Activated T-cell treated with anti-CD3 and anti-CD28 coated beads, Interleukin-2, amount 50 U/mL, for 4 hours (primary cell): ENCODE measurements at regions not wholly inside any gene's neighbourhood (a gene's known extent, or its start where the extent isn't known, plus 50 kb on each side); places are given as distances from the start of the nearest gene placed in this dataset.

ENCODE experiments used
- ATAC-seq, 2 donors: fragments of 200-7000 bp; cut with Tn5 transposase; one replicate each; pipeline ENCODE4 v1.10.0; 2021
- DNase-seq: peaks from one replicate; pipeline ENCODE4 v3.0.0-alpha.2; 2020
- H3K27me3 Mint-ChIP-seq: one replicate; pipeline ENCODE4 v1.8.0; 2021; ENCODE audit warnings: low read depth, mixed read lengths
- H3K36me3 Mint-ChIP-seq: one replicate; pipeline ENCODE4 v1.8.0; 2022; ENCODE audit warnings: mixed read lengths; ENCODE audit not compliant: insufficient read depth
- H3K4me1 Mint-ChIP-seq: one replicate; pipeline ENCODE4 v1.8.0; 2021; ENCODE audit warnings: low read depth, mixed read lengths
- H3K4me3 Mint-ChIP-seq: one replicate; pipeline ENCODE4 v1.8.0; 2021; ENCODE audit warnings: mild to moderate bottlenecking, moderate library complexity, mixed read lengths
- H3K9me3 Mint-ChIP-seq: one replicate; pipeline ENCODE4 v1.8.0; 2021; ENCODE audit warnings: mixed read lengths

DNA sequence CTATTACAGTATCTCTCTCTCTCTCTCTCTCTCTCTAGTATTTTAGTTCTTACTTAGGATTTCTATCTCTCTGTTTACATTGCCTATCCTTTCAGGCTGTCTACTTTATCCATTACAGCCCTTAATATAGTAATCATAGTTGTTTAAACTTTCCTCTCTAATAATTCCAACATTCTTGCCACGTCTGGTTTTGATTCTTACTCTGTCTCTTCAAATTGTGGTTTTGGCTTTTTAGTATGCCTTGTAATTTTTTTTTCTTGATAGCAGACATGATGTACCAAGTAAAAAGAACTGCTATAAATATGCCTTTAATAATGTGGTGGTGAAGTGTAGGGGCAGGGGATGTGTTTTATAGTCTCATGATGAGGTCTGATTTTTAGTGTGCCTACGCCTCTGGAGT, 1809.5 kb upstream of the CELF4 start:
- DNase-seq, result no peak
- peaks cover 13% of the 10 kb centered on the region for H3K9me3 Mint-ChIP-seq
- no peak overlapping the region for H3K4me3 Mint-ChIP-seq
- ATAC-seq, result no peak
- no peaks in the 10 kb centered on the region for H3K27me3 Mint-ChIP-seq
- no peaks in the 10 kb centered on the region for H3K4me1 Mint-ChIP-seq
- H3K36me3 Mint-ChIP-seq, result no peaks in the 10 kb centered on the region

DNA sequence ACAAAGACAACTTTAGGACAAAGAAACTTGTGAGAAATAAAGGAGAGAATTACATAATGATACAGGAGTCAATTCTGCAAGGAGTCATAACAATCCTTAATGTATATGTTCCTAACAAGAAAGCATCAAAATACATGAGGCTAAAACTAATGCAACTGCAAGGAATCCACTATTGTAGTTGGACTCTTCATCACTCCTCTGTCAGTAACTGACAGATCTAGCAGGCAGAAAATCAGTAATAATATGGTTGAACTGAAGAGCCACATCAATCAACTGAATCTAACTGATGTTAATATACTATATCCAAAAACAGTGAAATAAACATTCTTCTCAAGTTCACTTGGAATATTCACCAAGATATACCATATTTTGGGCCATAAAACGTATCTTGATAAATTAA, 1806.4 kb upstream of the CELF4 start:
- Mint-ChIP-seq H3K4me3 (no peak overlapping the region), H3K4me1 (no peaks in the 10 kb centered on the region), H3K36me3 (no peaks in the 10 kb centered on the region), H3K9me3 (peaks cover 7% of the 10 kb centered on the region), H3K27me3 (no peaks in the 10 kb centered on the region)
- DNase-seq (no peak), ATAC-seq (no peak)

DNA sequence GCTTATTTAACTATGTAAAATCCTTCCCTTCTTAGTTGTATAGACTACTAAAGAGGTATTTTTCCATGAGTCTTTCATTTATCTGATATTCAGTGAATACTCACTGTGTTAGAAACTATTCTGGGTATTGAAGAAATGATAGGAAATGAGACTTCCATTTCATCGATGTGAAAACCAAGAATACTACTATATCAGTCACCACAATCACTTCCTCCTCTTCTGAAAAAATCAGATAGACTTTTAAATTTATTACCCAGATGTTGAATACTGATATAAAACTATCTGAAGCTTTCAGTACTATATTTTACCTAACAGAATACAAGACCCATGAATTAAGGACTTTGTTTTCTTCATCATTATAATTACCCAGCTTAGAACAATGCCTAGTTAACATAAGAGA, 1801.1 kb upstream of the CELF4 start:
- no peak for ATAC-seq
- H3K27me3 Mint-ChIP-seq, result no peaks in the 10 kb centered on the region
- H3K4me1 Mint-ChIP-seq, result no peaks in the 10 kb centered on the region
- H3K4me3 Mint-ChIP-seq, result no peak overlapping the region
- no peak for DNase-seq
- H3K36me3 Mint-ChIP-seq, result no peaks in the 10 kb centered on the region
- no peaks in the 10 kb centered on the region for H3K9me3 Mint-ChIP-seq

- Mint-ChIP-seq H3K27me3 (no peaks in the 10 kb centered on the region), H3K4me1 (no peaks in the 10 kb centered on the region), H3K4me3 (no peak overlapping the region), H3K36me3 (no peaks in the 10 kb centered on the region), H3K9me3 (no peaks in the 10 kb centered on the region)
- ATAC-seq (no peak), DNase-seq (no peak)
Measured at GRCh38 chr18:39365836-39366485, 1800.4 kb upstream of the CELF4 start.

DNA sequence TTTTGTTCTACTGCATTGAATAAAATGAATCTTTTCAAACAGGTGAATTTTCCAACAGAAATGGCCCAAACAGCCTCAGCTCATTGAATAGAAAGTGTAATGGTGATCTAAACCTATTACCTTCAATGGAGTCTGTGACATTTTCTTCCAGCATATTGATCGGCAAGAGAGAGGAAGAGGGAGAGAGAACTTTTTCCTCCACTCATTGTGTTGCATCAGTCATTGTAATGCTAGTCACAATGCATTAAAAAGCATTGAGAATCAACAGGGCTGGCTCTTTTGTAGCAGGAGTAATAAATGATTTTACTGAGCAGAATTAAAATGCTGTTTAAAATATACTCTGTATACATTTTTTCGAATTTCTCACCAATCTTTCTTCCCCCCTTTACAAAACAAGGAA, 1794.5 kb upstream of the CELF4 start:
- no peaks in the 10 kb centered on the region for H3K36me3 Mint-ChIP-seq
- H3K4me3 Mint-ChIP-seq, result no peak overlapping the region
- ATAC-seq (no peak), DNase-seq (no peak)
- H3K9me3 Mint-ChIP-seq, result peaks cover 4% of the 10 kb centered on the region
- no peaks in the 10 kb centered on the region for H3K4me1 Mint-ChIP-seq
- H3K27me3 Mint-ChIP-seq, result no peaks in the 10 kb centered on the region

DNA sequence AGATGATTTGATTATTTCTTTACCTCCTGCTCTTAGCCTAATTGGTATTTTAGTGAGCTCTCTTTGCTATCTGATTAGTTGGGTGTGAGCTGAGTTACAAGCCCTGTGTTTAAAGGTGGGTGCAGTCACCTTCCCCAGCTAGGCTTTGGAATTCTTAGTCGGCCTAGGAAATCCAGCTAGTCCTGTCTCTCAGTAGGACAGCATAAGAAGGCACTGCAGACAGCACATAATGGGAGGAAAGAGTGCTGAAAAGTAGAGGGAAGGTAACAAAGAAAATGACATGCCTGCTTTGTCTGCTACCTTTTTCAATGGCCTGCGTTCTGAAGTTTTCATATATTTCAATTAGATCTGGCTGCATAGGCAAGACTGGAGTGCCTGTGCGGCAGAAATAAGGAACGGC, 1794.0 kb upstream of the CELF4 start:
- ATAC-seq (no peak), DNase-seq (no peak)
- H3K36me3 Mint-ChIP-seq, result no peaks in the 10 kb centered on the region
- H3K9me3 Mint-ChIP-seq, result peaks cover 4% of the 10 kb centered on the region
- H3K4me3 Mint-ChIP-seq, result no peak overlapping the region
- H3K4me1 Mint-ChIP-seq, result no peaks in the 10 kb centered on the region
- no peaks in the 10 kb centered on the region for H3K27me3 Mint-ChIP-seq

- peaks cover 7% of the 10 kb centered on the region for H3K9me3 Mint-ChIP-seq
- no peak for ATAC-seq
- H3K4me1 Mint-ChIP-seq, result no peaks in the 10 kb centered on the region
- DNase-seq, result no peak
- H3K27me3 Mint-ChIP-seq, result no peaks in the 10 kb centered on the region
- H3K36me3 Mint-ChIP-seq, result no peaks in the 10 kb centered on the region
- no peak overlapping the region for H3K4me3 Mint-ChIP-seq
Measured at GRCh38 chr18:39350945-39351344, 1785.3 kb upstream of the CELF4 start.

DNA sequence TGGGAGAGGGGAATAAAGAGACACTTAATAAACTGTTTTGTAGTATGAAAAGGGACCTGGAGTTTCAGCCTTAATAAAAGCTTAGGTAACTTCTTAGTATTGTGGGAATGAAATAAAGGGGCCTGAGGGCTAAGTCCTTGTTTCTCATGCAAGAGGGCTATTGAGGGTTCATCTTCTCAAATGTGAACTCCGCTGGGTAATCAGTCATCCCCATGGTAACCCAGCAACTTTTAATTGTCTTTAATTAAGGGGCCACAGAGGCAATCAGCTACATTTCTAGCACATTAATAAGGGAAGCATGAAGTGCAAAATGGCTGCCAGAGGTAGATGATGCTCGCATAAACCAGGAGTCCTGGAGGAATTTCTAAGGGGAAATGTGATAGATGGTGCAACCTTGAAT, 1784.2 kb upstream of the CELF4 start:
- H3K4me3 Mint-ChIP-seq, result no peak overlapping the region
- DNase-seq (no peak), ATAC-seq (no peak)
- no peaks in the 10 kb centered on the region for H3K27me3 Mint-ChIP-seq
- no peaks in the 10 kb centered on the region for H3K4me1 Mint-ChIP-seq
- peaks cover 7% of the 10 kb centered on the region for H3K9me3 Mint-ChIP-seq
- H3K36me3 Mint-ChIP-seq, result no peaks in the 10 kb centered on the region

- H3K27me3 Mint-ChIP-seq, result no peaks in the 10 kb centered on the region
- no peak overlapping the region for H3K4me3 Mint-ChIP-seq
- H3K9me3 Mint-ChIP-seq, result peaks cover 7% of the 10 kb centered on the region
- no peaks in the 10 kb centered on the region for H3K36me3 Mint-ChIP-seq
- DNase-seq, result no peak
- ATAC-seq, result no peak
- no peaks in the 10 kb centered on the region for H3K4me1 Mint-ChIP-seq
Measured at GRCh38 chr18:39348757-39349156, 1783.2 kb upstream of the CELF4 start.

DNA sequence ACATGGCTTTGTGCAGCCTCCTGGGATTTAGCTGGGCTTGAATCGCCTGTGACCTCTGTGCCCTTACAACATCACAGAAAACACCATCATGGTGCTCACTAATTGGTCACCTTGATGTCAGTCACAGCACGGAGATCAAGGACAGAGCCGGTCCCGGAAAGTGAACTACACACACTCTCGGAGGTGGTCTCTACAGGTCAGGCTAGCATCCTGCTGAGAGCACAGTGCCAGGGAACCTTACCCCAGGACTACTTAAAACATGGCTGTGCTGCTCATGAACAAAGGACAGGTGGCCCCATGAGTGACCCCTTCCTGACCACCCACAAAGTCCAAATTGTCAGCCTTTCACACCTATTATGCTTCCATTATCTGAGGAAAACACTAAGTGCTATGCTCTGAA, 1782.1 kb upstream of the CELF4 start:
- no peaks in the 10 kb centered on the region for H3K4me1 Mint-ChIP-seq
- no peaks in the 10 kb centered on the region for H3K36me3 Mint-ChIP-seq
- no peak for ATAC-seq
- DNase-seq, result no peak
- peaks cover 14% of the 10 kb centered on the region for H3K9me3 Mint-ChIP-seq
- no peaks in the 10 kb centered on the region for H3K27me3 Mint-ChIP-seq
- no peak overlapping the region for H3K4me3 Mint-ChIP-seq

DNA sequence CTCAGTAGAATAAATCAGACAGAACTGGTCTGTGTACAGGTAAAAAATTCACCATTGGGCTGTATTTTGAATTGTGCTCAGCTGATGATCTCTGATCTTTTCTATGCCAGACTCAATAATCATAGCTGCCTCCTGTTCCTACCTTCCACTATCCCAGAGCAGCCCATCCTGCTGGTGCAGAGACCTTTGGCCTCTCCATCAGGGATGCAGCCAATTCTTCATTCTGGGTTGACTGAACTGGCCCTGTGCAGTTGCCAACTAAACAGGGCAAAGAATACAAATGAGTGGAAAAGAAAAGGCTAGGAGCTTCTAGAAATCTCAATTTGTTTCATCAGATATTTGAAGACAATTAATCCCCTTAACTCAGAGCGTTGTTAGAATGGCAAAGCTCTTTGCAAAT, 1781.3 kb upstream of the CELF4 start:
- DNase-seq, result no peak
- no peak for ATAC-seq
- H3K27me3 Mint-ChIP-seq, result no peaks in the 10 kb centered on the region
- no peak overlapping the region for H3K4me3 Mint-ChIP-seq
- H3K36me3 Mint-ChIP-seq, result no peaks in the 10 kb centered on the region
- no peaks in the 10 kb centered on the region for H3K4me1 Mint-ChIP-seq
- H3K9me3 Mint-ChIP-seq, result peaks cover 14% of the 10 kb centered on the region

DNA sequence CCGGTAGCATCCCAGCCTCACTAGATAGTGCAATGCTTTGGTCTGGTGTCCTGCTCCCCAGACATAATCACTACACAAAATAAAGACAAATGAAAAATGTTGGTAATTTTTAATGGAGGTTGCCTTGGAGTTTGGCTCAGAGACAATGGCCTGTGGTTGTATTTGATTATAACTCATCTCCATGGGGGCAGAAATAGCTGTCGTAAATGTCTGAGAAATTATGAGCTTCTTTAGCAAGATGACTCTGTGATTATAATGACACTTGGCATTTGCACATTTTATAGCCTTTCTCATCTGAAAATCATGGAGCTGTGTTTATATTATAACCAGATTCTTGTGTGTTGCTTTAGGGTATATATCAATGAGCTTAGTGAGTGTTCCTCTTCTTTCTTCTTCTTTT, 1779.7 kb upstream of the CELF4 start:
- Mint-ChIP-seq H3K27me3 (no peaks in the 10 kb centered on the region), H3K4me1 (no peaks in the 10 kb centered on the region), H3K4me3 (no peak overlapping the region), H3K9me3 (peaks cover 12% of the 10 kb centered on the region), H3K36me3 (no peaks in the 10 kb centered on the region)
- DNase-seq (no peak), ATAC-seq (no peak)

GRCh38 chr18:39344487-39344886, 1778.9 kb upstream of the CELF4 start:
- no peaks in the 10 kb centered on the region for H3K27me3 Mint-ChIP-seq
- H3K9me3 Mint-ChIP-seq, result peaks cover 12% of the 10 kb centered on the region
- H3K4me3 Mint-ChIP-seq, result no peak overlapping the region
- H3K4me1 Mint-ChIP-seq, result no peaks in the 10 kb centered on the region
- ATAC-seq (no peak), DNase-seq (no peak)
- H3K36me3 Mint-ChIP-seq, result no peaks in the 10 kb centered on the region

- ATAC-seq, result no peak
- H3K9me3 Mint-ChIP-seq, result peaks cover 7% of the 10 kb centered on the region
- H3K27me3 Mint-ChIP-seq, result no peaks in the 10 kb centered on the region
- H3K4me3 Mint-ChIP-seq, result no peak overlapping the region
- DNase-seq, result no peak
- H3K36me3 Mint-ChIP-seq, result no peaks in the 10 kb centered on the region
- H3K4me1 Mint-ChIP-seq, result no peaks in the 10 kb centered on the region
Measured at GRCh38 chr18:39341129-39341528, 1775.5 kb upstream of the CELF4 start.

DNA sequence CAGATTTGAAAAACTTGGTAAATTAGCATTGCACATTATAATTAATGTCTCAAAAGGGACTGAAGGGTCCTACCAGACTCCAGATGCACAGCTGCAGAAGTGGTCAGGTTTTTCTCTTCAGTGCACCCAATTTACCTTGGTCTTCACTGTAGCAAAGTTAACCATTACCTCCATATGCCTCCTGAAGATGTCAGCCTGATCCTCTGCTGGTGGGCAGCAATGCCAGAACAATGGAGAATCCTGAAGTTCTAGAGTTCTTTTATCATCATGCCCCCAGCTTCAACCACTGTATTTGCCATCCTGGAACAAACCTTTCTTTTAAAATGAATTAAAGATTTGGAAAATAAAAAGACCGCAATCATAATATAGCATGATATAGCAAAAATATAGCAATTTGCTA, 1774.8 kb upstream of the CELF4 start:
- H3K4me1 Mint-ChIP-seq, result no peaks in the 10 kb centered on the region

More for the DNA sequence above, 1774.8 kb upstream of the CELF4 start:
- Mint-ChIP-seq H3K27me3 (no peaks in the 10 kb centered on the region), H3K36me3 (no peaks in the 10 kb centered on the region), H3K4me3 (no peak overlapping the region), H3K9me3 (peaks cover 7% of the 10 kb centered on the region)
- DNase-seq (no peak), ATAC-seq (no peak)
